RPMI8226 (cell line): ENCODE measurements at regions not wholly inside any gene's neighbourhood (a gene's known extent, or its start where the extent isn't known, plus 50 kb on each side); places are given as distances from the start of the nearest gene placed in this dataset.
"Not testable (repeated sequence)": the region's sequence is repeated elsewhere in the genome, so short reads cannot be mapped to it uniquely, and the experiment has no call there.

Source experiments
- DNase-seq: peaks from one replicate; pipeline ENCODE4 v3.0.0-alpha.2; 2015

DNA sequence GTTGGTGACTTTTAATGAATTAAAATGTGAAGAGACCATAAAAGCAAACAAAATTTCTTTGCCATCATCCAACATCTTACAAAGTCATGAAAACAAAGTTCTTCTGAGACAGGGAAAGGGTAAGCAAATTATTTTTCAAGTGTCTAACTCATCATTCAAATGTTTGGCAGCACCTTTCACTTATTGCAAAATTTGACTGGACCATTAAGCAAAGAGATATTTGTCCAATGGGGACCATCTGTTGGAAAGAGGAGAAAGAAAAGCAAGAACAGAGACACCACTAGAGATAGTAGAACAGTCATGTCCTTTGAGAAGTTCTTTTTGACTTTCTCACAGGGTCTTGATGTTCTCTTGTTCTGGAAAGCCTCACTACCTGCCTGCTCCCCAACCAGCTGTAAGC lies 330.1 kb downstream of the PAPSS1 start:
- no peak for DNase-seq

DNA sequence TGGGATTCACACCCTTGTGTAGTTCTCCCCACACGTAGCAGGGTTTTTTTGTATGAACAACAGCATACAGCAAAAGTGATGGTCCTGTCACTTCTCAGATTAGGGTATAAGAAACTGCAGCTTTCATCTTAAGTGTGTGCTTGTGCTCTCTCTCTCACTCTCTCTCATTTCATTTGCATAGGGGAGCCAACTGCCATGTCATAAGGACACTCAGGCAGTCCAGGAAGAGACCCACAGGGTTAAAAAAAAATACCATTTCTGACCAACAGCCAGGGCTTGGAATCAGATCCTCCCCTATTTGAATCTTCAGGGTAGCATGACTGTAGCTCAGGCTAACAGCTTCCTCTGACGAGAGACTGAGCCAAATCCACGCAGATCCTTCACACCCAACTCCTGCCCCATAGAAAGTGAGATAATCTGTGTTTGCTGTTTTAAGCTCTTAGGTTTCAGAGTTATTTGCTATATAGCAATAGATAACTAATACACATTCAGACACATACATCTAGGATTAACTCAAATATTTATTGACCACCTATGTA lies 331.2 kb downstream of the PAPSS1 start:
- no peak for DNase-seq

- DNase-seq, result no peak
Measured at GRCh38 chr4:107380836-107381438, 339.1 kb downstream of the PAPSS1 start.

GRCh38 chr4:107380190-107380589 lies 339.8 kb downstream of the PAPSS1 start:
- no peak for DNase-seq

GRCh38 chr4:107379054-107379869 lies 340.8 kb downstream of the PAPSS1 start:
- no peak for DNase-seq

GRCh38 chr4:107376293-107376692 lies 340.2 kb upstream of the DKK2 start:
- no peak for DNase-seq

DNA sequence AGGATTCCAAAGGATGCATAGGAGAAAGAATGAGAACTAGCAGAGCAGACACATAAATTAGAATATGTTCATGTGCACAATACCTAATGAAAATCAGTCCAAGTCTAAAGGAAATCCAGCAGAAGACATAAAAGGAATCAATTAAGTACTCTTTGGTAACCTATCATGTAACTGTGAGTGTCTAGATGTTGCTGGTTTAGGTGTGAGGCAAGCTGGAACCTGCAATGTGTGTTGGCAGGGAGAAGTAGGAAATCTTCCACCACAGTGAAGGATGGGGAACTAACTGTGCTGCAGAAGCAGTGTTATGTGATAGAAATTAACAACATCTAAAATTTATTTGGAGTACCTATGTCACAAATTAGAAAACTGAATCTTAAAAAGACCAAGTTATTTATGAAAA lies 330.8 kb upstream of the DKK2 start:
- no peak for DNase-seq

DNA sequence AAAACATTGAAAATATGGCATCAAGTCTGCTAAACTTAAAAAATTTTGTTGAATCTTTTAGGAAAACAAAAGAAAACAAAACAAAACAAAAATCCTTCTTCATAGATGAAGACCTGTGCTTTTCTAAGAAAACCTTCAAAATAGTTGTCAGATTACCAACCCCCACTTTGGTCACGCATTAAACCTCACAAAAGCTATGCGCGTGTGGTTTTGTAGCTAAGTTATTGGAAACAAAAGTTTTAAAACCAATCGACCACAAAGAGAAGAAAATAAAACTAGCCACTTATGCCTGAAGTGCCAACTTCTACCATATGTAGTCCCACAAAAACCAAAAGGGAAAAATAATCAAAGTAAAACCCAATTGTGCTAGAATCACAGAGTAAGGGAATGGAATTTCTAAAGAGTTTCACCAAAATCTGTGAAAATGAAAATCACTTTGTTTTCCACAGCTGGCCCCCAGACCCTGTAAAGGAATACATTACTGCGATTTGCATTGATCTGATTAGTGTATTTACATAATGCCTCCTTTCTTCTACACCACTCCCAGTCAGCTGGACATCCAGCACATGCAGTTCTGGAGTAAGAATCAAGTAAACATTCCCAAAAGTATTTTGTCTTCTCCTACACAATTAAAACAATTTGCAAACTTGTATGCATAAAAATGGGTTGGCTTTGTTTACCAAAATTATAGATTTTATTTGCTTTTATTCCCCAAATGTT lies 330.1 kb upstream of the DKK2 start:
- DNase-seq, result no peak

DNA sequence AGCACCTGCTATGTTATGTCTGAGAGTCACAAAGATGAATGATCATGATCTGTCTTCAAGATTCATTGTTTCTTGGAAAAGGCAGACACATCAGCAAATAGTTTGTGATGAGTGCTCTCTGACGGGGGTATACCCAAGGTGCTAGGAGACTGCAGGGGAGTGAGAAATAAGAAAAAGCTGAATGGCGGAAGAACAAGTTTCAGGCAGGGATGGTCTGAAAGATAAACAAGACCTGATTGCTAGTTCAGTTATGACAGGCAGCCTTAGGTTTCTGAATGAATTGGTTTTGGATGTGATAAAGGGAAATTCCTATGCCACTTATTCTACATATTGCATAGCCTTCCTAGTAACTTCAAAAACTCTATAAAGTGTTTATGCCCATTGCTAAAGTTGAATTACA lies 327.0 kb upstream of the DKK2 start:
- DNase-seq, result no peak

DNA sequence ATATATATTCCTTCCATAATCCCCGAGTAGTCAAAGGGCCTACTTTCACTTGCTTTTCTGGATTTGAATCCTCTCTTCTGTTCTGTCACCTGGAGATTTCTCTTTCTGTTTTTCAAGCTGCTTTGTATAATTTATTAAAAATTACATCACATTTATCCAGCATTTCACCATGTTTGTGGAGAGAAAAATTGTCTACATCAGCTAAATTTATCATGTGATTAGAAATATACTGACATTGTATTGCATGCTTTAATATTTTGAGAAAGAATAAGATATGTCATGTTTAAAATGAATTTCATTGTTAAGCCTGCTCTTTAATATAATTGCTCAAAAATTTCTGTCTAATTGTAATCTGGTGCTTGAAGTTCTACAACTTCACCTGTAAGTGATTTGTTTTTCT lies 323.1 kb upstream of the DKK2 start:
- no peak for DNase-seq

DNA sequence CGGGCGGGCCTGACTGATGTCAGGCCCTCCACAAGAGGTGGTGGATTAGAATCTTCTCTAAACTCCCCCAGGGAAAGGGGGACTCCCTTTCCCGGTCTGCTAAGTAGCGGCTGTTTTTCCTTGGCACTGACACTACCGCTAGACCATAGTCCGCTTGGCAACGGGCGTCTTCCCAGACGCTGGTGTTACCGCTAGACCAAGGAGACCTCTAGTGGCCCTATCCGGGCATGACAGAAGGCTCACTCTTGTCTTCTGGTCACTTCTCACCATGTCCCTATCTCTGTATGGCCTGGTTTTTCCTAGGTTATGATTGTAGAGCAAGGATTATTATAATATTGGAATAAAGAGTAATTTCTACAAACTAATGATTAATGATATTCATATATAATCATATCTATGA lies 318.2 kb upstream of the DKK2 start:
- peak; percentile 28 for DNase-seq

DNA sequence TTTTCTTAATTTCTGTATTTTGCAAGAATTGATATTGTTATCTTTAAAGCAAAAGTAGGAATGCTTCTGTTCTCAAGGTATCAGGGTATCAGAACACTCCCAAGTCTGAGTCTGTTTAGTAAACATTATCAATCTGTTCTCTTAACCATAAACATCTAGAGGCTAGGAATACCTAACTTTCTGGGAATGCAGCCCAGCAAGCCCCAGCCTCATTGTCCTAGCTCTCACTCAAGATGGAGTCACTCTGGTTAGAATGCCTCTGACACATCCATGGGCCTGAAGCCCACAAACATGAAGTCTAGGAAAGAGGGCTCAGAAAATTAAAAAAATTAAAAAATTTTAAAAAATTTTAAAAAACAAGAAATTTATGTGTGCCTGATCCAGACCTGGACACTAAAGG lies 315.1 kb upstream of the DKK2 start:
- DNase-seq, result no peak

GRCh38 chr4:107349732-107350131 lies 313.6 kb upstream of the DKK2 start:
- DNase-seq, result no peak

GRCh38 chr4:107349266-107349665 lies 313.2 kb upstream of the DKK2 start:
- DNase-seq, result no peak

- no peak for DNase-seq
Measured at GRCh38 chr4:107348188-107349050, 312.3 kb upstream of the DKK2 start.

DNA sequence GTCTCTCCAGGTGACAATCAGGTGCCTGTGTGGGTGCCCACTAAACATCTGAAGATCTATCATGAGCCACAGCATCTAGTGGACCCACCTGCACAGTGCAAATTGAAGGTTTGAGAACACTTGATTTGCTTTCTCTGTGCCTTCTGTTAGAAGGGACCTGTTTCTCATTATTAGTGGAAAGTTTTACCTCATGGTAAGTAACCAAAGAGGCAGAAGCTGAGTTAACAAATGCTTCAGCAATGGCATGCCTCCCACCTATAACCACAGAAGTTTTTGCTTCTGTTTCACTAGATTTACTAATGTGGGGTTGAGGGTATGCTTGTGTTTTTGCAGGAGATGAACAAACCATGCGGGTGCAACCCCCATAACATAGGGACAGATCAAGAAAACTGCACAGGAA lies 297.4 kb upstream of the DKK2 start:
- DNase-seq, result no peak

DNA sequence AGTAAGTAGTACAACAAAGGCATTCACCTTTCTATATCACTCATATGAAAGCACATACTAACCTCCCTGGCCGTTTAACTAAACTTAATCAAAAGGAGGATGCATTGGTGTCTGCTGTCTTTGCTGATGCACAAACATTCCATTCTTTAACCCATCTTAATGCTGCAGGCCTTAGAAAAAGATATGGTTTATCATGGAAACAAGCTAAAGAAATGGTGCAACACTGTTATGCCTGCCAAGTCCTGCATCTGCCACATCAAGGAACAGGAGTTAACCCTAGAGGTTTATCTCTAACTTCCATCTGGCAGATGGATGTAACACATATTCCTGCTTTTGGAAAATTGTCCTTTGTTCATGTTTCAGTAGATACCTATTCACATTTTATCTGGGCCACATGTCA lies 296.5 kb upstream of the DKK2 start:
- not testable (repeated sequence) for DNase-seq

- DNase-seq, result no peak
Measured at GRCh38 chr4:107330916-107331315, 294.8 kb upstream of the DKK2 start.

- no peak for DNase-seq
Measured at GRCh38 chr4:107319386-107319785, 283.3 kb upstream of the DKK2 start.

DNA sequence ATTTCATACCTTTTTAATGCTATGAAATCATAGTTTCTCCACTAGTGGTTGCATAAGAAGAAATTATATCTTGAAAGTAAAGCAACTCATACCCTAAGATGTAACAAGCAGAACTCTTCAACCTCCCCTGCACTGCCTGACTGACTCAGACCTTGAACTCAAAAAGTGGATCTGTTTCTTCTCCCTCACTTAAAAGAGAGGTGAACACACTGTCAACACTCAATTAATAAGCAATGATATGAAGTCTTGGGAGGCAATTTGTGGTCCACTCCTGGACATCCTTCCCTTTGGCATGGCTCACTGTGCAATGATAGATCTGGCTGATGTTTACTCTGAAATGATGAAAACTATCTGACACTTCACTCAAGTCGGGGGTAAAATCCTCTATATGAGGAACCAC lies 282.0 kb upstream of the DKK2 start:
- no peak for DNase-seq

GRCh38 chr4:107317611-107318010 lies 281.5 kb upstream of the DKK2 start:
- no peak for DNase-seq

DNA sequence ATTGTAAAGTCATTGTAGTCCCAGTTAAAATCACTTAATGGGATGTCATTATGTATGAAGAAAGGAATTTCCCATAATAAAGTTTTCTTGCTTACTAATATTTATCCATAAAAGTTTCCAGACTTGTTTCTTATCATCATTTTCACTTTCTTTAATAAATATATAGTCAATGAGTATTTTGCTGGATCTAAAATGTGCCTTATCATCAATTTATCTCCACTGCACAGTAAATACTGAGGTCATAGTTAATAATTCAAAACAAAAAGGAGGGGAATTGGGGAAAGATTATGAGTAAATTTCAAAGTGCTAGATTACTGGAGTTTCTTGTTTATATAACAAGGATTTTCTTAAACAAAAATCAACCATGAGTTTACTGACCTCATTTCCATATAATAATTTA lies 279.5 kb upstream of the DKK2 start:
- no peak for DNase-seq

GRCh38 chr4:107314156-107314555 lies 278.0 kb upstream of the DKK2 start:
- DNase-seq, result no peak
